ENCODE measurements at regions not wholly inside any gene's neighbourhood (a gene's known extent, or its start where the extent isn't known, plus 50 kb on each side); places are given as distances from the start of the nearest gene placed in this dataset.

- TF ChIP-seq MAX (IDR thresholded peaks at IDR 0.05; ENCODE audit: low read depth, low read length), result no peak
- no peak for TF ChIP-seq CTCF (IDR thresholded peaks at IDR 0.05; ENCODE audit: low read depth, low read length)
- no peak for TF ChIP-seq POLR2A (IDR thresholded peaks at IDR 0.05; ENCODE audit: extremely low read depth, insufficient read length)
Observed at GRCh38 chr18:22468554-22468891, 50.8 kb upstream of the CTAGE1 start.
